ENCODE measurements at regions not wholly inside any gene's neighbourhood (a gene's known extent, or its start where the extent isn't known, plus 50 kb on each side); places are given as distances from the start of the nearest gene placed in this dataset.

DNA sequence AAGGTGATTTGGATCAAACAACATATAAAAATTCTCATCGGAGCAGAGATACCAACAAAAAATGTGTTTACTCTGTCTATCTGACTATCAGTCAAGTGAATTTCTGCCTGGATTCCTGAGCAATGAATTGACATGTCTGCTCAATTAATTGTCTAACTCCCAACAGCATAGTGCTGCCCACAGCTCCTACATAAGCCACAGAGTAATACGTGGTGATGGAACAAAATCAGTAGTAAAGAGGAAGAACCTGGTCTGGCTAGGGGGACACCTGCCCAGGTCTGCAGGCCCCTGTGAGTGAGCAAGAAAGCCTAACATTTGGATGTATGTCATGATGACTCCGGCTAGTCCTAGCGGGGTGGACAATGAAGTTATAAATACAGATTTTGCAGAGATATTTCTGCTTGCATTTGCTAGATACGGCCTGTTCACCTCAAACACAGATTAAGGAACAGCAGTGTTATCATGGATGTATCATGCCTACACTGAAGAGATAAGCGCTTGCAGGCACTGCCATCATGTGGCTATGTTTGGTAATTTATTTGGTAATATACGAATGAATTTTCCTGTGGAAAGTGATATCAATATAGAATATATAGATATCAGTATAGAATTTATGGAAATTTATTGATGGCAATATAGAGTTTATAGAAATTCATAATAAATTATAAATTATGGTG is 69.6 kb upstream of the LRRC8B start:
- TF ChIP-seq EZH2 (IDR thresholded peaks at IDR 0.05) (no peak), POLR2AphosphoS5 (IDR thresholded peaks at IDR 0.05; ENCODE audit: borderline replicate concordance, low read depth, low read length) (no peak)
